ENCODE measurements at regions not wholly inside any gene's neighbourhood (a gene's known extent, or its start where the extent isn't known, plus 50 kb on each side); places are given as distances from the start of the nearest gene placed in this dataset.
A peak's percentile ranks its signal among the peaks of the same experiment; 100 is the strongest.

DNA sequence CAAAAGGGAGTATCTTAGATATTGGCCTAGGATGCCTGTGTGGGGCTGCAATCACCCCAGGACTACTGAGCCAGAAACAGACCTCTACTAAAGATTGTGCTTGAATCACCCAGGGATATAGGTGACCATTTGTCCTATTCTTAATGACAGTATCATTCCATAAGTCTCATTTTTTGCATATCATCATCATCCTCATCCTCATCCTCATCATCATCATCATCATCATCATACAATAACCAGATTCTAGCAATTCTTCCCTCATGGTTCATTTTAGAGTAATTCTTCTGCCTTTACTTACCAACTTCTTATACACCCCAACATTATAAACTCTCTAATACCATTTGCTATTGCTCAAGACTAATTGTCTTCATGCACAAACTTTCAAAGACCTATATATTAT, 226.6 kb downstream of the B3GLCT start:
- no peak overlapping the region for H3K9ac ChIP-seq (ENCODE audit: insufficient read depth, low read length)
- DNase-seq (ENCODE audit: low read depth in 2 of 2), result no peak
- H2AFZ ChIP-seq (ENCODE audit: low read length), result no peak overlapping the region
- no peak overlapping the region for H3K4me2 ChIP-seq (ENCODE audit: extremely low read depth, insufficient read depth, low read length)
- no peak overlapping the region for H3K27ac ChIP-seq (ENCODE audit: insufficient read depth, low read length)
- TF ChIP-seq, protein P1, sequence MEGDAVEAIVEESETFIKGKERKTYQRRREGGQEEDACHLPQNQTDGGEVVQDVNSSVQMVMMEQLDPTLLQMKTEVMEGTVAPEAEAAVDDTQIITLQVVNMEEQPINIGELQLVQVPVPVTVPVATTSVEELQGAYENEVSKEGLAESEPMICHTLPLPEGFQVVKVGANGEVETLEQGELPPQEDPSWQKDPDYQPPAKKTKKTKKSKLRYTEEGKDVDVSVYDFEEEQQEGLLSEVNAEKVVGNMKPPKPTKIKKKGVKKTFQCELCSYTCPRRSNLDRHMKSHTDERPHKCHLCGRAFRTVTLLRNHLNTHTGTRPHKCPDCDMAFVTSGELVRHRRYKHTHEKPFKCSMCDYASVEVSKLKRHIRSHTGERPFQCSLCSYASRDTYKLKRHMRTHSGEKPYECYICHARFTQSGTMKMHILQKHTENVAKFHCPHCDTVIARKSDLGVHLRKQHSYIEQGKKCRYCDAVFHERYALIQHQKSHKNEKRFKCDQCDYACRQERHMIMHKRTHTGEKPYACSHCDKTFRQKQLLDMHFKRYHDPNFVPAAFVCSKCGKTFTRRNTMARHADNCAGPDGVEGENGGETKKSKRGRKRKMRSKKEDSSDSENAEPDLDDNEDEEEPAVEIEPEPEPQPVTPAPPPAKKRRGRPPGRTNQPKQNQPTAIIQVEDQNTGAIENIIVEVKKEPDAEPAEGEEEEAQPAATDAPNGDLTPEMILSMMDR (conservative IDR thresholded peaks at IDR 0.05 in 1 of 2, IDR thresholded peaks at IDR 0.05 in 1 of 2; ENCODE audit: low read depth in 1 of 2, low read length in 2 of 2), result no peak
- no peak for TF ChIP-seq EZH2 (IDR thresholded peaks at IDR 0.05; ENCODE audit: low read length, missing control alignments)
- no peaks in the 10 kb centered on the region for H3K4me1 ChIP-seq (ENCODE audit: control insufficient read depth, extremely low read depth, insufficient read depth, low read length)
- H3K36me3 ChIP-seq (ENCODE audit: control insufficient read depth, insufficient read depth, low read length), result no peaks in the 10 kb centered on the region
- H3K4me3 ChIP-seq (replicated peaks in 1 of 4; ENCODE audit: control extremely low read depth in 1 of 4, insufficient read depth in 1 of 4, low read depth in 3 of 4, low read length in 4 of 4), result no peak overlapping the region
- no peaks in the 10 kb centered on the region for H3K9me3 ChIP-seq (ENCODE audit: control insufficient read depth, insufficient read depth, low read depth, low read length)
- H3K27me3 ChIP-seq (ENCODE audit: control insufficient read depth, insufficient read depth, low read length), result peaks cover 2% of the 10 kb centered on the region
- no peaks in the 10 kb centered on the region for H3K79me2 ChIP-seq (ENCODE audit: control insufficient read depth, insufficient read depth, low read length)
- no peaks in the 10 kb centered on the region for H4K20me1 ChIP-seq (ENCODE audit: control insufficient read depth, extremely low read depth, insufficient read depth, low read length)

DNA sequence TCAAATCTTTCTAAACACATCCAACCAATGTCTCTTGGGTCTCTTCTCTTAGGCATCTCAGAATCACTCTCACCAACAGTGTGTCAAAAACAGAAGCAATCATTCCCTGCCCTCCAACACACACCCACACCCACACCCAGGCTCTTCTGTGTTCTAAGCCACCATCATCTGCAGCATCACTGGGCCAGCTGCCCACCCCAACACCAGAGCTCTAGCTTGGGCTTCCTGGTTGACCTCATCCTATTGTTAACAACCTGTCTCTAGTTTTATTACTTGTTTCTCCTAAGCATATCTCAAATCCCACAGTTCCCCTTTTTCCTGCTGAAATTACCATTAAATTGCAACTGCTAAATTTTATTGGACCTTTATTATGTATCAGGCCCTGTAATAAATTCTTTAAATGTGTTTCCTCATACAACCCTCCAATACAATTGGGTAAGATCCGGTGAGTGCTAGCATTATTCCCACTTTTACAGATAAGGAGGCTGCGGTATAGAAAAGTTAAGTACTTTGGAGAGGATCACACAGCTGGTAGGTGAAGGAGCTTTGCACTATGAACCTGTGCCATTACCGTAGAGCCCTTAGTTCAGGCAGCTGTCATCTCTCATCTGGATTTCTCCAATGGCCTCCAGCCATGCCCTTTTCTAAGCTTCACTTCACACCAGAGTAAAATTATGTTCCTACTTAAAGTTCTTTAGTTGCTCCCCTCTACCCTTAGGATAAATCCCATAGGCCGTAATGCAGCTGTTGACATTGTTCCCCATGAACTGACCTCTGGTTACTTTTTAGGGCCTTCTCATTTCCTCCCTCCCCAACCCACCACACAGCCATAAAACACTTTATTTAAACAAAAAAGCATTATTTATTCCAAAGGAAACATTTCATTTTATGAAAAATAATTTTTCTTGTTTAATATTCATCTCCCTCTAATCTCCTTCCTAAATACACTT, 227.7 kb downstream of the B3GLCT start:
- no peaks in the 10 kb centered on the region for H3K9me3 ChIP-seq (ENCODE audit: control insufficient read depth, insufficient read depth, low read depth, low read length)
- no peak overlapping the region for H3K4me3 ChIP-seq (replicated peaks in 1 of 4; ENCODE audit: control extremely low read depth in 1 of 4, insufficient read depth in 1 of 4, low read depth in 3 of 4, low read length in 4 of 4)
- DNase-seq (ENCODE audit: low read depth in 2 of 2), result no peak
- no peaks in the 10 kb centered on the region for H4K20me1 ChIP-seq (ENCODE audit: control insufficient read depth, extremely low read depth, insufficient read depth, low read length)
- TF ChIP-seq, protein P1 (conservative IDR thresholded peaks at IDR 0.05 in 1 of 2, IDR thresholded peaks at IDR 0.05 in 1 of 2; ENCODE audit: low read depth in 1 of 2, low read length in 2 of 2), result no peak
- no peak for TF ChIP-seq EZH2 (IDR thresholded peaks at IDR 0.05; ENCODE audit: low read length, missing control alignments)
- no peak overlapping the region for H3K27ac ChIP-seq (ENCODE audit: insufficient read depth, low read length)
- H3K4me1 ChIP-seq (ENCODE audit: control insufficient read depth, extremely low read depth, insufficient read depth, low read length), result no peaks in the 10 kb centered on the region
- H3K79me2 ChIP-seq (ENCODE audit: control insufficient read depth, insufficient read depth, low read length), result no peaks in the 10 kb centered on the region
- H2AFZ ChIP-seq (ENCODE audit: low read length), result no peak overlapping the region
- no peaks in the 10 kb centered on the region for H3K27me3 ChIP-seq (ENCODE audit: control insufficient read depth, insufficient read depth, low read length)
- no peak overlapping the region for H3K9ac ChIP-seq (ENCODE audit: insufficient read depth, low read length)
- no peak overlapping the region for H3K4me2 ChIP-seq (ENCODE audit: extremely low read depth, insufficient read depth, low read length)
- H3K36me3 ChIP-seq (ENCODE audit: control insufficient read depth, insufficient read depth, low read length), result no peaks in the 10 kb centered on the region

DNA sequence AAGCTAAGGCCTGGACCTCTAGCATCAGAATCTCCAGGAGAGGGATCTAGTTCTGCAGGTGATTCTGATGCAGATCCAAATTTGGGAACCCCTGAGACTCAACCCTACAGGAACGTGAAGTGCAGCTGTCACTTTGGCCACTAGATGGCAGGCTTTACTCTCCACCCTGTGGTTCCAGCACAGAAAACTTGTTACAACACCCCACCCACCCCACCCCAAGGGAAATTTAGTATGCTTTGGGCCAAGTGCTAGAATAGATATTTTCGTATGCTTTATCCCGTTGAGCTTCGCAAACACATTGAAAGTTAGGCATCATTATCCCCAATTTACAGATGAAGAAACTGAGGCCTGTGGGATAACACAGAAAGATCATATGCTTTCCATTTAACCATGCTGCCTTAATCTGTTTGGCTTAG, 232.0 kb downstream of the B3GLCT start:
- no peak overlapping the region for H3K27ac ChIP-seq (ENCODE audit: insufficient read depth, low read length)
- no peaks in the 10 kb centered on the region for H3K9me3 ChIP-seq (ENCODE audit: control insufficient read depth, insufficient read depth, low read depth, low read length)
- no peaks in the 10 kb centered on the region for H3K36me3 ChIP-seq (ENCODE audit: control insufficient read depth, insufficient read depth, low read length)
- H3K4me2 ChIP-seq (ENCODE audit: extremely low read depth, insufficient read depth, low read length), result no peak overlapping the region
- no peak overlapping the region for H3K4me3 ChIP-seq (replicated peaks in 1 of 4; ENCODE audit: control extremely low read depth in 1 of 4, insufficient read depth in 1 of 4, low read depth in 3 of 4, low read length in 4 of 4)
- no peak overlapping the region for H3K9ac ChIP-seq (ENCODE audit: insufficient read depth, low read length)
- H4K20me1 ChIP-seq (ENCODE audit: control insufficient read depth, extremely low read depth, insufficient read depth, low read length), result no peaks in the 10 kb centered on the region
- DNase-seq (ENCODE audit: low read depth in 2 of 2), result peak; percentile 10 to 47
- TF ChIP-seq, protein P1 (conservative IDR thresholded peaks at IDR 0.05 in 1 of 2, IDR thresholded peaks at IDR 0.05 in 1 of 2; ENCODE audit: low read depth in 1 of 2, low read length in 2 of 2), result peak; percentile 67 to 86
- no peak for TF ChIP-seq EZH2 (IDR thresholded peaks at IDR 0.05; ENCODE audit: low read length, missing control alignments)
- H3K79me2 ChIP-seq (ENCODE audit: control insufficient read depth, insufficient read depth, low read length), result no peaks in the 10 kb centered on the region
- no peaks in the 10 kb centered on the region for H3K27me3 ChIP-seq (ENCODE audit: control insufficient read depth, insufficient read depth, low read length)
- no peaks in the 10 kb centered on the region for H3K4me1 ChIP-seq (ENCODE audit: control insufficient read depth, extremely low read depth, insufficient read depth, low read length)
- H2AFZ ChIP-seq (ENCODE audit: low read length), result no peak overlapping the region

All from fibroblast of lung (primary cell).